SK-N-SH (cell line): ENCODE measurements at regions not wholly inside any gene's neighbourhood (a gene's known extent, or its start where the extent isn't known, plus 50 kb on each side); places are given as distances from the start of the nearest gene placed in this dataset.

Experiments
- CTCF ChIA-PET: fragments of 300-600, 350-600 bp; formaldehyde crosslinking; extraction: SDS; loops from one replicate; lab custom pipeline; 2021; lab: Yijun Ruan, JAX
- POLR2A ChIA-PET: fragments of 350-600 bp; sonication (Branson Sonifier 250); formaldehyde crosslinking; extraction: SDS; loops from one replicate; lab custom pipeline; 2020; ENCODE audit warnings: antibody characterized with exemption, inconsistent platforms; lab: Yijun Ruan, JAX
- DNase-seq: peaks from one replicate; pipeline ENCODE4 v3.0.0; 2012
- H2AFZ ChIP-seq: fragments of 200-600 bp; sonication (generic); 2 replicates; pipeline ENCODE4 v1.8.1; 2016; ENCODE audit warnings: antibody characterized with exemption, mild to moderate bottlenecking, low read depth
- H3F3A ChIP-seq: fragments of 200-600 bp; sonication (generic); replicated peaks from 2 replicates; pipeline ENCODE3; 2016; ENCODE audit warnings: antibody characterized with exemption, mild to moderate bottlenecking; ENCODE audit not compliant: insufficient read depth
- H3K27ac ChIP-seq, 2 experiments: fragments of 200-500 bp in 1 of 2; fragments of 200-600 bp in 1 of 2; sonication (Bioruptor generic) in 1 of 2; sonication (generic), shearing (Covaris generic) in 1 of 2; 2 replicates each; pipeline versions ENCODE4 v1.5.1 to v1.6.1; 2014 to 2016; ENCODE audit warnings: low read depth in 2 of 2, inconsistent platforms in 1 of 2, low read length in 1 of 2, mild to moderate bottlenecking in 1 of 2, mixed read lengths in 1 of 2
- H3K27me3 ChIP-seq: fragments of 200-600 bp; sonication (generic), shearing (Covaris generic); 2 replicates; pipeline ENCODE4 v1.6.1; 2016; ENCODE audit warnings: mixed run types; ENCODE audit not compliant: insufficient read depth
- H3K36me3 ChIP-seq, 2 experiments: fragments of 200-500 bp in 1 of 2; fragments of 200-600 bp in 1 of 2; sonication (Bioruptor generic) in 1 of 2; sonication (generic) in 1 of 2; replicated peaks in 1 of 2; 2 replicates each; pipeline versions ENCODE3 to v1.5.1; 2014 to 2016; ENCODE audit warnings: low read length in 1 of 2, mild to moderate bottlenecking in 1 of 2; ENCODE audit not compliant: insufficient read depth in 2 of 2, control insufficient read depth in 1 of 2
- H3K4me1 ChIP-seq, 2 experiments: fragments of 200-500 bp in 1 of 2; fragments of 200-600 bp in 1 of 2; sonication (Bioruptor generic) in 1 of 2; sonication (generic), shearing (Covaris generic) in 1 of 2; 2 replicates each; pipeline versions ENCODE4 v1.5.1 to v1.6.1; 2014 to 2016; ENCODE audit warnings: low read depth in 1 of 2, low read length in 1 of 2, mixed run types in 1 of 2; ENCODE audit not compliant: insufficient read depth in 2 of 2, control insufficient read depth in 1 of 2
- H3K4me2 ChIP-seq: fragments of 200-600 bp; sonication (generic), shearing (Covaris generic); 2 replicates; pipeline ENCODE4 v1.6.1; 2017; ENCODE audit warnings: mixed run types
- H3K4me3 ChIP-seq, 2 experiments: fragments of 200-500 bp in 1 of 2; fragments of 200-600 bp in 1 of 2; sonication (Bioruptor generic) in 1 of 2; sonication (generic), shearing (Covaris generic) in 1 of 2; 2 replicates each; pipeline versions ENCODE4 v1.5.1 to v1.8.1; 2014 to 2016; ENCODE audit warnings: low read depth in 2 of 2, inconsistent platforms in 1 of 2, low read length in 1 of 2, mild to moderate bottlenecking in 1 of 2, mixed read lengths in 1 of 2, moderate library complexity in 1 of 2
- H3K79me2 ChIP-seq: fragments of 200-600 bp; sonication (generic); 2 replicates; pipeline ENCODE4 v1.8.1; 2017; ENCODE audit warnings: mild to moderate bottlenecking; ENCODE audit not compliant: insufficient read depth
- H3K9ac ChIP-seq: fragments of 200-600 bp; sonication (generic); 2 replicates; pipeline ENCODE4 v1.6.1; 2017; ENCODE audit warnings: mixed run types
- H3K9me2 ChIP-seq: fragments of 200-600 bp; sonication (generic); 2 replicates; pipeline ENCODE4 v1.6.1; 2017; ENCODE audit warnings: mixed run types
- H3K9me3 ChIP-seq: fragments of 200-600 bp; sonication (generic); 2 replicates; pipeline ENCODE4 v1.6.1; 2017; ENCODE audit warnings: mixed run types, mild to moderate bottlenecking, moderate library complexity
- H4K20me1 ChIP-seq: fragments of 200-600 bp; sonication (generic); 2 replicates; pipeline ENCODE4 v1.6.1; 2017; ENCODE audit warnings: mild to moderate bottlenecking, mixed run types; ENCODE audit not compliant: insufficient read depth
- CHD2 ChIP-seq: fragments of 150-350 bp; IDR thresholded peaks from 2 replicates; pipeline ENCODE4 v1.6.1; 2018; ENCODE audit warnings: low read length; ENCODE audit not compliant: partially characterized antibody
- ELF1 ChIP-seq: IDR thresholded peaks from 2 replicates; pipeline ENCODE4 v1.4.0; 2012
- EP300 ChIP-seq, 2 experiments: IDR thresholded peaks; 2 replicates each; pipeline versions ENCODE4 v1.4.0 to v1.6.1; 2012; ENCODE audit warnings: borderline replicate concordance in 1 of 2, low read depth in 1 of 2, low read length in 1 of 2
- EZH2phosphoT487 ChIP-seq: fragments of 200-600 bp; sonication (generic); IDR thresholded peaks from 2 replicates; pipeline ENCODE4 v1.6.1; 2017; ENCODE audit warnings: low read depth, mixed run types, mild to moderate bottlenecking, antibody characterized with exemption, moderate library complexity, borderline replicate concordance
- FOSL2 ChIP-seq: IDR thresholded peaks from 2 replicates; pipeline ENCODE4 v1.4.0; 2012; ENCODE audit warnings: low read depth, mild to moderate bottlenecking, moderate library complexity, borderline replicate concordance
- FOXM1 ChIP-seq: IDR thresholded peaks from 2 replicates; pipeline ENCODE4 v1.4.0; 2012; ENCODE audit warnings: low read depth, mild to moderate bottlenecking
- IRF3 ChIP-seq: fragments of 150-350 bp; IDR thresholded peaks from 2 replicates; pipeline ENCODE4 v1.6.1; 2016; ENCODE audit warnings: mild to moderate bottlenecking, low read depth, low read length
- MAX ChIP-seq: IDR thresholded peaks from 2 replicates; pipeline ENCODE4 v1.4.0; 2012; ENCODE audit warnings: low read depth
- MEF2A ChIP-seq: IDR thresholded peaks from 2 replicates; pipeline ENCODE4 v1.4.0; 2012; ENCODE audit warnings: low read depth, borderline replicate concordance
- MXI1 ChIP-seq: IDR thresholded peaks from 2 replicates; pipeline ENCODE4 v1.6.1; 2012; ENCODE audit warnings: mild to moderate bottlenecking, low read depth, low read length, improper control_type of control experiment
- NFIC ChIP-seq: IDR thresholded peaks from 2 replicates; pipeline ENCODE4 v1.4.0; 2012; ENCODE audit warnings: borderline replicate concordance
- POLR2AphosphoS5 ChIP-seq: IDR thresholded peaks from 2 replicates; pipeline ENCODE4 v1.6.1; 2012; ENCODE audit warnings: low read depth, low read length
- RAD21 ChIP-seq: IDR thresholded peaks from 2 replicates; pipeline ENCODE4 v1.6.1; 2012; ENCODE audit warnings: mild to moderate bottlenecking, low read length
- RFX5 ChIP-seq: IDR thresholded peaks from 2 replicates; pipeline ENCODE4 v1.6.1; 2012; ENCODE audit warnings: mild to moderate bottlenecking, improper control_type of control experiment, low read length
- SIN3A ChIP-seq: IDR thresholded peaks from 2 replicates; pipeline ENCODE4 v1.6.1; 2012; ENCODE audit warnings: low read depth, mild to moderate bottlenecking, low read length, moderate library complexity, borderline replicate concordance
- SMC3 ChIP-seq: IDR thresholded peaks from 2 replicates; pipeline ENCODE4 v1.6.1; 2012; ENCODE audit warnings: low read depth, low read length, improper control_type of control experiment
- TAF1 ChIP-seq: IDR thresholded peaks from 2 replicates; pipeline ENCODE4 v1.6.1; 2012; ENCODE audit warnings: low read depth, mild to moderate bottlenecking, low read length, moderate library complexity, borderline replicate concordance
- USF1 ChIP-seq: IDR thresholded peaks from 2 replicates; pipeline ENCODE4 v1.4.0; 2012; ENCODE audit warnings: low read depth, borderline replicate concordance
- YY1 ChIP-seq: IDR thresholded peaks from 2 replicates; pipeline ENCODE4 v1.4.0; 2012; ENCODE audit warnings: low read depth, mild to moderate bottlenecking
- WGBS: methylation state at CpG from one replicate; pipeline ENCODE4 v1.1.6; 2017; ENCODE audit warnings: low lambda C conversion rate; 5-methylcytosine and 5-hydroxymethylcytosine counted together

GRCh38 chr4:111800551-111800950, 344.7 kb upstream of the FAM241A start:
- H3K9me3 ChIP-seq: no peaks in the 10 kb centered on the region
- no peak for DNase-seq
- ChIA-PET CTCF (no interaction called here), POLR2A (no interaction called here)
- WGBS: 0% methylated on average over 2 of the region's 2 CpGs
- H3K9ac ChIP-seq: no peak overlapping the region
- no peaks in the 10 kb centered on the region for H3K79me2 ChIP-seq
- no peak overlapping the region for H3K4me3 ChIP-seq
- no peaks in the 10 kb centered on the region for H3F3A ChIP-seq
- H3K27ac ChIP-seq: no peak overlapping the region
- no peak overlapping the region for H3K4me2 ChIP-seq
- H3K9me2 ChIP-seq: no peaks in the 10 kb centered on the region; the same call in 1 of the 2 replicates
- no peaks in the 10 kb centered on the region for H4K20me1 ChIP-seq
- no peaks in the 10 kb centered on the region; the same call in 1 of the 2 replicates for H3K27me3 ChIP-seq
- TF ChIP-seq USF1: no peak
- no peak for TF ChIP-seq MAX
- no peak for TF ChIP-seq SMC3
- TF ChIP-seq ELF1: no peak
- no peak for TF ChIP-seq EZH2phosphoT487
- TF ChIP-seq RAD21: no peak
- TF ChIP-seq CHD2: no peak
- no peak for TF ChIP-seq FOXM1
- TF ChIP-seq TAF1: no peak
- H3K36me3 ChIP-seq: no peaks in the 10 kb centered on the region
- no peak overlapping the region for H2AFZ ChIP-seq
- no peaks in the 10 kb centered on the region for H3K4me1 ChIP-seq

- H3K36me3 ChIP-seq: no peaks in the 10 kb centered on the region
- H3K4me1 ChIP-seq: no peaks in the 10 kb centered on the region
- H3K9ac ChIP-seq: no peak overlapping the region
- H3K79me2 ChIP-seq: no peaks in the 10 kb centered on the region
- POLR2A ChIA-PET: no interaction called here
- no peak overlapping the region for H3K4me2 ChIP-seq
- 3% methylated on average over 3 of the region's 3 CpGs for WGBS
- H3K27me3 ChIP-seq: no peaks in the 10 kb centered on the region; the same call in 1 of the 2 replicates
- H3K9me2 ChIP-seq: no peaks in the 10 kb centered on the region; the same call in 1 of the 2 replicates
- H3K9me3 ChIP-seq: no peaks in the 10 kb centered on the region
- H2AFZ ChIP-seq: no peak overlapping the region
- H4K20me1 ChIP-seq: no peaks in the 10 kb centered on the region
- H3F3A ChIP-seq: no peaks in the 10 kb centered on the region
- CTCF ChIA-PET: interaction anchor here (1.3 kb wide), 1 partner anchor 46 kb away, joined by 3 read pairs; no protein-coding TSS in a partner anchor
- DNase-seq: no peak
- H3K27ac ChIP-seq: no peak overlapping the region
- TF ChIP-seq NFIC (no peak), IRF3 (no peak), MXI1 (no peak), SIN3A (no peak), YY1 (no peak), EP300 (IDR thresholded peaks at IDR 0.05; ENCODE audit: borderline replicate concordance in 1 of 2, low read depth in 1 of 2, low read length in 1 of 2) (no peak), POLR2AphosphoS5 (no peak), TAF1 (no peak), MEF2A (no peak), FOSL2 (no peak), CHD2 (no peak), RFX5 (no peak)
- H3K4me3 ChIP-seq: no peak overlapping the region
Observed at GRCh38 chr4:111802191-111802590, 343.1 kb upstream of the FAM241A start.
